Liver (tissue), 3 donors: ENCODE measurements at regions not wholly inside any gene's neighbourhood (a gene's known extent, or its start where the extent isn't known, plus 50 kb on each side); places are given as distances from the start of the nearest gene placed in this dataset.

Source experiments
- CTCF ChIP-seq: fragments of 150-350 bp; IDR thresholded peaks from 2 replicates; pipeline ENCODE4 v1.5.1; 2017; ENCODE audit warnings: improper control_type of control experiment, low read depth, low read length; ENCODE audit not compliant: missing input control
- MAX ChIP-seq: IDR thresholded peaks from 2 replicates; pipeline ENCODE4 v1.6.1; 2016; ENCODE audit warnings: antibody characterized with exemption
- REST ChIP-seq: IDR thresholded peaks from 2 replicates; pipeline ENCODE4 v1.6.1; 2016; ENCODE audit warnings: antibody characterized with exemption, mild to moderate bottlenecking
- TAF1 ChIP-seq: conservative IDR thresholded peaks from 2 replicates; pipeline ENCODE4 v1.6.1; 2016; ENCODE audit warnings: antibody characterized with exemption, mild to moderate bottlenecking
- donor health status: healthy.
- donor health status: healthy.

- TF ChIP-seq CTCF, result no peak
- no peak for TF ChIP-seq MAX
- no peak for TF ChIP-seq TAF1
- no peak for TF ChIP-seq REST
Observed at GRCh38 chr9:89718176-89718575, 113.4 kb downstream of the GADD45G start.
